ENCODE measurements at regions not wholly inside any gene's neighbourhood (a gene's known extent, or its start where the extent isn't known, plus 50 kb on each side); places are given as distances from the start of the nearest gene placed in this dataset.

GRCh38 chr2:235347691-235348090 lies 146.2 kb upstream of the AGAP1 start:
- peaks cover 9% of the 10 kb centered on the region for H3K9me3 Mint-ChIP-seq (ENCODE audit: low read depth)

GRCh38 chr2:235348329-235348728 lies 145.5 kb upstream of the AGAP1 start:
- H3K27me3 Mint-ChIP-seq = peaks cover 9% of the 10 kb centered on the region
- no peak overlapping the region for H3K4me3 Mint-ChIP-seq (ENCODE audit: low read depth)
- peaks cover 8% of the 10 kb centered on the region for H3K4me1 Mint-ChIP-seq (ENCODE audit: low read depth)
- H3K9me3 Mint-ChIP-seq (ENCODE audit: low read depth) = peaks cover 9% of the 10 kb centered on the region
- H3K27ac Mint-ChIP-seq = no peak overlapping the region
- TF ChIP-seq CTCF (IDR thresholded peaks at IDR 0.05; ENCODE audit: unreplicated experiment) = no peak
- H3K36me3 Mint-ChIP-seq (ENCODE audit: insufficient read depth) = no peaks in the 10 kb centered on the region
- no peak for DNase-seq (ENCODE audit: low spot score, unreplicated experiment)

More at GRCh38 chr2:235347691-235348090, 146.2 kb upstream of the AGAP1 start:
- no peak for TF ChIP-seq CTCF (IDR thresholded peaks at IDR 0.05; ENCODE audit: unreplicated experiment)
- Mint-ChIP-seq H3K27ac (no peak overlapping the region), H3K27me3 (peaks cover 9% of the 10 kb centered on the region), H3K4me1 (ENCODE audit: low read depth) (peaks cover 8% of the 10 kb centered on the region), H3K36me3 (ENCODE audit: insufficient read depth) (no peaks in the 10 kb centered on the region), H3K4me3 (ENCODE audit: low read depth) (no peak overlapping the region)
- no peak for DNase-seq (ENCODE audit: low spot score, unreplicated experiment)

GRCh38 chr2:235350234-235350633 lies 143.6 kb upstream of the AGAP1 start:
- Mint-ChIP-seq H3K36me3 (ENCODE audit: insufficient read depth) (no peaks in the 10 kb centered on the region), H3K4me3 (ENCODE audit: low read depth) (no peak overlapping the region), H3K4me1 (ENCODE audit: low read depth) (peaks cover 8% of the 10 kb centered on the region), H3K9me3 (ENCODE audit: low read depth) (peaks cover 9% of the 10 kb centered on the region), H3K27ac (no peak overlapping the region), H3K27me3 (peaks cover 16% of the 10 kb centered on the region)
- no peak for TF ChIP-seq CTCF (IDR thresholded peaks at IDR 0.05; ENCODE audit: unreplicated experiment)
- no peak for DNase-seq (ENCODE audit: low spot score, unreplicated experiment)

- Mint-ChIP-seq H3K27ac (no peak overlapping the region), H3K36me3 (ENCODE audit: insufficient read depth) (no peaks in the 10 kb centered on the region), H3K9me3 (ENCODE audit: low read depth) (peaks cover 2% of the 10 kb centered on the region), H3K4me3 (ENCODE audit: low read depth) (no peak overlapping the region), H3K4me1 (ENCODE audit: low read depth) (peaks cover 8% of the 10 kb centered on the region), H3K27me3 (peaks cover 16% of the 10 kb centered on the region)
- DNase-seq (ENCODE audit: low spot score, unreplicated experiment) = no peak
- TF ChIP-seq CTCF (IDR thresholded peaks at IDR 0.05; ENCODE audit: unreplicated experiment) = no peak
These were observed 141.3 kb upstream of the AGAP1 start for GRCh38 chr2:235352541-235352940.

- Mint-ChIP-seq H3K4me3 (ENCODE audit: low read depth) (no peak overlapping the region), H3K36me3 (ENCODE audit: insufficient read depth) (no peaks in the 10 kb centered on the region), H3K4me1 (ENCODE audit: low read depth) (no peaks in the 10 kb centered on the region), H3K27ac (no peak overlapping the region), H3K27me3 (peaks cover 15% of the 10 kb centered on the region), H3K9me3 (ENCODE audit: low read depth) (no peaks in the 10 kb centered on the region)
- TF ChIP-seq CTCF (IDR thresholded peaks at IDR 0.05; ENCODE audit: unreplicated experiment) = no peak
- no peak for DNase-seq (ENCODE audit: low spot score, unreplicated experiment)
These were observed 136.0 kb upstream of the AGAP1 start for GRCh38 chr2:235357881-235358280.
